Gastrocnemius medialis (tissue), 4 donors: ENCODE measurements at regions not wholly inside any gene's neighbourhood (a gene's known extent, or its start where the extent isn't known, plus 50 kb on each side); places are given as distances from the start of the nearest gene placed in this dataset.

Experiments
- ATAC-seq, 2 donors: fragments of 150-250 bp; one replicate each; pipeline ENCODE4 v1.9.1; 2016
- DNase-seq, 2 donors: peaks; one replicate each; pipeline ENCODE4 v3.0.0-alpha.2; 2019
- H3K27ac ChIP-seq, 4 donors: fragments of 200-600 bp; sonication (generic); 1 replicate in 1 of 4; 2 replicates in 3 of 4; pipeline ENCODE4 v1.5.1; 2016 to 2018; ENCODE audit warnings: mild to moderate bottlenecking in 2 of 4, moderate library complexity in 1 of 4
- H3K27me3 ChIP-seq, 3 donors: fragments of 200-600 bp; sonication (generic) in 2 of 3; 1 replicate in 1 of 3; 2 replicates in 2 of 3; pipeline versions ENCODE4 v1.5.1 to v1.6.0; 2016 to 2019; ENCODE audit warnings: mild to moderate bottlenecking in 1 of 3, moderate library complexity in 1 of 3
- H3K36me3 ChIP-seq, 2 donors: fragments of 200-600 bp; sonication (generic) in 1 of 2; one replicate each; pipeline ENCODE4 v1.5.1; 2017 to 2018
- H3K4me1 ChIP-seq, 2 donors: fragments of 200-600 bp; sonication (generic) in 1 of 2; one replicate each; pipeline ENCODE4 v1.5.1; 2016 to 2017; ENCODE audit warnings: mild to moderate bottlenecking in 2 of 2
- H3K4me3 ChIP-seq, 4 donors: fragments of 200-600 bp; sonication (generic) in 3 of 4; 1 replicate in 1 of 4; 2 replicates in 3 of 4; pipeline ENCODE4 v1.5.1; 2016 to 2019; ENCODE audit warnings: mild to moderate bottlenecking in 2 of 4
- H3K9me3 ChIP-seq, 3 donors: fragments of 200-600 bp; sonication (generic) in 2 of 3; 1 replicate in 1 of 3; 2 replicates in 2 of 3; pipeline ENCODE4 v1.5.1; 2016 to 2019
- CTCF ChIP-seq, 5 experiments: fragments of 450-650 bp in 3 of 5; fragments of 200-600 bp in 2 of 5; sonication (generic) in 2 of 5; IDR thresholded peaks in 4 of 5; conservative IDR thresholded peaks in 1 of 5; 1 replicate in 4 of 5; 2 replicates in 1 of 5; pipeline ENCODE4 v1.5.1; 2016 to 2019; ENCODE audit warnings: antibody characterized with exemption in 5 of 5, mild to moderate bottlenecking in 3 of 5, moderate library complexity in 3 of 5
- POLR2A ChIP-seq, 2 donors: fragments of 450-650 bp; IDR thresholded peaks; one replicate each; pipeline ENCODE4 v1.6.1; 2017; ENCODE audit warnings: antibody characterized with exemption in 2 of 2, mild to moderate bottlenecking in 2 of 2, moderate library complexity in 2 of 2
- in situ Hi-C, 4 donors: fragments of 200-750 bp; cut with MboI; loops; one replicate each; pipeline versions ENCODE4 v1.15.0 to v1.8.0; 2017; ENCODE audit warnings: low sequenced_read_pairs in 4 of 4
- intact Hi-C: fragments of 100-400 bp; cut with DNase I; formaldehyde crosslinking; loops from one replicate; pipeline ENCODE4 v1.15.1; 2023; ENCODE audit warnings: low total_unique reads

GRCh38 chr10:108849186-108849585 lies 1074.1 kb downstream of the XPNPEP1 start:
- DNase-seq (no peak), ATAC-seq (no peak)
- in situ Hi-C loops (no loop called here), intact Hi-C loops (no loop called here)
- TF ChIP-seq POLR2A (IDR thresholded peaks at IDR 0.05) (no peak), CTCF (IDR thresholded peaks at IDR 0.05 in 4 of 5, conservative IDR thresholded peaks at IDR 0.05 in 1 of 5) (no peak)
- H3K36me3 ChIP-seq = no peaks in the 10 kb centered on the region
- no peaks in the 10 kb centered on the region for H3K27me3 ChIP-seq
- H3K4me3 ChIP-seq = no peak overlapping the region
- no peak overlapping the region for H3K27ac ChIP-seq
- H3K9me3 ChIP-seq = no peaks in the 10 kb centered on the region
- H3K4me1 ChIP-seq = no peaks in the 10 kb centered on the region

DNA sequence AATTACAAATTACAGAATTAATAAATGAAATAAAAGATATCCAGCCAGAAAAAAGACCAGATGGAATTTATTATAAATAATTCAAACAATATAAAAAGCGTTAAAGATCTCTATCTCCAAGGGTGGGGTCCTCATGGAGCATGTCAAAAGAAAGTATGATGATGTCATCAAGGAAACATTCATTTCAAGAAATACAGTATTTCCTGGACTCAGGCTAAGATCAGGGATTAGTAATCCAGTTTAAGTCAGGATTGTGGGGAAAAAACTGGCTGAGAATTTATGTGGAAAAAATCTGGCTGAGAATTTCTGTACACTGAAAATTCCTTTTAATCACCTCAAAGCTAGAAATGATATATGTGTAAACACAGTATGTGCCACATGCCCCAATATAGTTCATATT lies 1075.3 kb downstream of the XPNPEP1 start:
- Histone ChIP-seq H3K27me3 (no peaks in the 10 kb centered on the region), H3K4me1 (no peaks in the 10 kb centered on the region), H3K36me3 (no peaks in the 10 kb centered on the region), H3K9me3 (no peaks in the 10 kb centered on the region), H3K27ac (no peak overlapping the region), H3K4me3 (no peak overlapping the region)
- intact Hi-C loops = no loop called here
- ATAC-seq = no peak
- in situ Hi-C loops = no loop called here
- DNase-seq = no peak
- no peak for TF ChIP-seq POLR2A (IDR thresholded peaks at IDR 0.05)
- no peak for TF ChIP-seq CTCF (IDR thresholded peaks at IDR 0.05 in 4 of 5, conservative IDR thresholded peaks at IDR 0.05 in 1 of 5)

- TF ChIP-seq POLR2A (IDR thresholded peaks at IDR 0.05) = no peak
- no peak for TF ChIP-seq CTCF (IDR thresholded peaks at IDR 0.05 in 4 of 5, conservative IDR thresholded peaks at IDR 0.05 in 1 of 5)
- in situ Hi-C loops (no loop called here), intact Hi-C loops (no loop called here)
- no peak for DNase-seq
- Histone ChIP-seq H3K27me3 (no peaks in the 10 kb centered on the region), H3K4me3 (no peak overlapping the region), H3K9me3 (no peaks in the 10 kb centered on the region), H3K36me3 (no peaks in the 10 kb centered on the region), H3K4me1 (no peaks in the 10 kb centered on the region), H3K27ac (no peak overlapping the region)
- no peak for ATAC-seq
These were observed 1082.4 kb downstream of the XPNPEP1 start for GRCh38 chr10:108840944-108841343.

- no peak overlapping the region for H3K4me3 ChIP-seq
- H3K9me3 ChIP-seq = no peaks in the 10 kb centered on the region
- ATAC-seq (no peak), DNase-seq (no peak)
- no peak overlapping the region for H3K27ac ChIP-seq
- intact Hi-C loops = no loop called here
- no peaks in the 10 kb centered on the region for H3K27me3 ChIP-seq
- no peaks in the 10 kb centered on the region for H3K4me1 ChIP-seq
- H3K36me3 ChIP-seq = no peaks in the 10 kb centered on the region
- TF ChIP-seq CTCF (IDR thresholded peaks at IDR 0.05 in 4 of 5, conservative IDR thresholded peaks at IDR 0.05 in 1 of 5) = no peak
- no peak for TF ChIP-seq POLR2A (IDR thresholded peaks at IDR 0.05)
- in situ Hi-C loops = no loop called here
These were observed 1086.9 kb downstream of the XPNPEP1 start for GRCh38 chr10:108836362-108836761.

DNA sequence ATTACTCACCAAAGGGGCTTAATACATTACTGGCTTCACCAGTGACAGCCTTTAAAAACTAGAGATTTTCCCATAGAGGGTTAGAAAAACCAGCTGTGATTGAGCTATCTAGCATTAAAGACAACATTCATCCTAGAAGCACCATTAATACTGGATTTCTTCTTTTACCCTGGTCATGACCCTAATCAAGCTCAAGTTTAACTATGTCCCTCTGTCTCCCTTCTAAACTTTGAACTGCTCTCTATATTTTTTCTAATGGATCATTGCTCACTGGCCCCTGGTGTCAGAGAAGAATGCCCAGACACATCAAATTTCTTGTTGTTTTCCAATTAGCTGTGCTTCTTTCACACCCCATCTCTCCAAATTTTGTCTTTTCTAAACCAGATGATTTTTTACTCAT lies 1101.3 kb downstream of the XPNPEP1 start:
- in situ Hi-C loops = no loop called here
- no peaks in the 10 kb centered on the region for H3K4me1 ChIP-seq
- intact Hi-C loops = no loop called here
- H3K4me3 ChIP-seq = no peak overlapping the region
- no peak for TF ChIP-seq CTCF (IDR thresholded peaks at IDR 0.05 in 4 of 5, conservative IDR thresholded peaks at IDR 0.05 in 1 of 5)
- no peak for TF ChIP-seq POLR2A (IDR thresholded peaks at IDR 0.05)
- no peaks in the 10 kb centered on the region for H3K27me3 ChIP-seq
- DNase-seq = no peak
- H3K36me3 ChIP-seq = no peaks in the 10 kb centered on the region
- ATAC-seq = no peak
- no peaks in the 10 kb centered on the region for H3K9me3 ChIP-seq
- no peak overlapping the region for H3K27ac ChIP-seq
